ENCODE measurements at regions not wholly inside any gene's neighbourhood (a gene's known extent, or its start where the extent isn't known, plus 50 kb on each side); places are given as distances from the start of the nearest gene placed in this dataset.

GRCh38 chr16:8023326-8023725 is 567.0 kb downstream of the TMEM114 start:
- TF ChIP-seq CTCF (IDR thresholded peaks at IDR 0.05; ENCODE audit: low read length): no peak
- TF ChIP-seq EZH2 (optimal IDR thresholded peaks at IDR 0.05; ENCODE audit: low read depth, low read length): no peak
- TF ChIP-seq EZH2phosphoT487 (IDR thresholded peaks at IDR 0.05; ENCODE audit: low read length): no peak

Measured in MM.1S (cell line).